ENCODE measurements at regions not wholly inside any gene's neighbourhood (a gene's known extent, or its start where the extent isn't known, plus 50 kb on each side); places are given as distances from the start of the nearest gene placed in this dataset.

DNA sequence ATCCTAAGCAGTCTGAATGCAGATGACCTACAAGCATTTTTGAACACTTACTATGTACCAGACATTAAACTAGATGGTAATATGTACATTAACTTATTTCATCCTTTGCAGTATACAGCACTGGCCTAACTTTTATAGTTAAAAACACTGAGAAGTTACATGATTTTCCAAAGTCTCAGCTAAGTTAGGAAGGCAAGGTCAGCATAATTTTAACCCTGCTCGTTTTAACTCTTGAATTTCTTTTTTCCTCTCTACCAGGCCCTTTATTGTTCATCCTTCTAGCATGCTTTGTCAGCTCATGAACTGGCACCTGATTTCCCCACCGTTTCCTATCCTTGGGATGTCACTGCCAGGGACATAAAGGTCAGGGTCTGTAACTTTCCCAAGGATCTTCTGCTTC, 76.9 kb upstream of the ZC3H11B start (continued):
- TF ChIP-seq, protein P1, sequence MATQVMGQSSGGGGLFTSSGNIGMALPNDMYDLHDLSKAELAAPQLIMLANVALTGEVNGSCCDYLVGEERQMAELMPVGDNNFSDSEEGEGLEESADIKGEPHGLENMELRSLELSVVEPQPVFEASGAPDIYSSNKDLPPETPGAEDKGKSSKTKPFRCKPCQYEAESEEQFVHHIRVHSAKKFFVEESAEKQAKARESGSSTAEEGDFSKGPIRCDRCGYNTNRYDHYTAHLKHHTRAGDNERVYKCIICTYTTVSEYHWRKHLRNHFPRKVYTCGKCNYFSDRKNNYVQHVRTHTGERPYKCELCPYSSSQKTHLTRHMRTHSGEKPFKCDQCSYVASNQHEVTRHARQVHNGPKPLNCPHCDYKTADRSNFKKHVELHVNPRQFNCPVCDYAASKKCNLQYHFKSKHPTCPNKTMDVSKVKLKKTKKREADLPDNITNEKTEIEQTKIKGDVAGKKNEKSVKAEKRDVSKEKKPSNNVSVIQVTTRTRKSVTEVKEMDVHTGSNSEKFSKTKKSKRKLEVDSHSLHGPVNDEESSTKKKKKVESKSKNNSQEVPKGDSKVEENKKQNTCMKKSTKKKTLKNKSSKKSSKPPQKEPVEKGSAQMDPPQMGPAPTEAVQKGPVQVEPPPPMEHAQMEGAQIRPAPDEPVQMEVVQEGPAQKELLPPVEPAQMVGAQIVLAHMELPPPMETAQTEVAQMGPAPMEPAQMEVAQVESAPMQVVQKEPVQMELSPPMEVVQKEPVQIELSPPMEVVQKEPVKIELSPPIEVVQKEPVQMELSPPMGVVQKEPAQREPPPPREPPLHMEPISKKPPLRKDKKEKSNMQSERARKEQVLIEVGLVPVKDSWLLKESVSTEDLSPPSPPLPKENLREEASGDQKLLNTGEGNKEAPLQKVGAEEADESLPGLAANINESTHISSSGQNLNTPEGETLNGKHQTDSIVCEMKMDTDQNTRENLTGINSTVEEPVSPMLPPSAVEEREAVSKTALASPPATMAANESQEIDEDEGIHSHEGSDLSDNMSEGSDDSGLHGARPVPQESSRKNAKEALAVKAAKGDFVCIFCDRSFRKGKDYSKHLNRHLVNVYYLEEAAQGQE (IDR thresholded peaks at IDR 0.05; ENCODE audit: low read depth), result no peak
- TF ChIP-seq EGR1 (IDR thresholded peaks at IDR 0.05; ENCODE audit: low read depth), result no peak
- TF ChIP-seq EZH2phosphoT487 (IDR thresholded peaks at IDR 0.05; ENCODE audit: borderline replicate concordance), result no peak
- TF ChIP-seq SRF (IDR thresholded peaks at IDR 0.05; ENCODE audit: low read depth), result no peak
- TF ChIP-seq, protein P2, sequence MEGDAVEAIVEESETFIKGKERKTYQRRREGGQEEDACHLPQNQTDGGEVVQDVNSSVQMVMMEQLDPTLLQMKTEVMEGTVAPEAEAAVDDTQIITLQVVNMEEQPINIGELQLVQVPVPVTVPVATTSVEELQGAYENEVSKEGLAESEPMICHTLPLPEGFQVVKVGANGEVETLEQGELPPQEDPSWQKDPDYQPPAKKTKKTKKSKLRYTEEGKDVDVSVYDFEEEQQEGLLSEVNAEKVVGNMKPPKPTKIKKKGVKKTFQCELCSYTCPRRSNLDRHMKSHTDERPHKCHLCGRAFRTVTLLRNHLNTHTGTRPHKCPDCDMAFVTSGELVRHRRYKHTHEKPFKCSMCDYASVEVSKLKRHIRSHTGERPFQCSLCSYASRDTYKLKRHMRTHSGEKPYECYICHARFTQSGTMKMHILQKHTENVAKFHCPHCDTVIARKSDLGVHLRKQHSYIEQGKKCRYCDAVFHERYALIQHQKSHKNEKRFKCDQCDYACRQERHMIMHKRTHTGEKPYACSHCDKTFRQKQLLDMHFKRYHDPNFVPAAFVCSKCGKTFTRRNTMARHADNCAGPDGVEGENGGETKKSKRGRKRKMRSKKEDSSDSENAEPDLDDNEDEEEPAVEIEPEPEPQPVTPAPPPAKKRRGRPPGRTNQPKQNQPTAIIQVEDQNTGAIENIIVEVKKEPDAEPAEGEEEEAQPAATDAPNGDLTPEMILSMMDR (IDR thresholded peaks at IDR 0.05 in 2 of 3, conservative IDR thresholded peaks at IDR 0.05 in 1 of 3; ENCODE audit: borderline replicate concordance in 1 of 3, insufficient read depth in 1 of 3, low read depth in 2 of 3, low read length in 2 of 3), result no peak
- TF ChIP-seq POLR2A (IDR thresholded peaks at IDR 0.05; ENCODE audit: borderline replicate concordance, extremely low read depth, insufficient read depth, insufficient read length), result no peak
- no peak for TF ChIP-seq ZFX (IDR thresholded peaks at IDR 0.05)
- no peak for TF ChIP-seq RAD21 (IDR thresholded peaks at IDR 0.05; ENCODE audit: low read depth)

DNA sequence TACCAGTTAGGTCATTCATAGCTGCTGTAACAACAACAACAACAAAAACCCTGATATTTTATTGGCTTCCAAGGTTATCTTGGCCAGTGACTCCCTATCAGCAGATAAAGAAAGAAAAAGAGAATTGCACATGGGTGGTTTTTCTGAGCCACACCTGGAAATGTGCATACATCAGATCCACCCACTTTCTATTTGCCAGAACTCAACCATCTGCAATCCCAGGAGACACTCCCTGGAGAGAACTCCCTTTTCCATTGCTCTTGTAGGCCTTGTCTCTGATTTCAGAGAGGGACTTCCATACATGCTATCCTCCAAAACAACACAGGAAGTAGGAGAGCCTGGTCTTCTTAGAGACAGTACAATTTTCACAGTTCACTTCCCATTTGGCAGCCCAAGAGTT, 74.9 kb upstream of the ZC3H11B start:
- no peaks in the 10 kb centered on the region for H3K9me3 ChIP-seq (ENCODE audit: control insufficient read depth in 1 of 2, insufficient read depth in 1 of 2, low read depth in 1 of 2, low read length in 2 of 2)
- 0 out of 2 replicates have a peak, but pooled peaks cover 6% of the 10 kb centered on the region for H3K27me3 ChIP-seq (ENCODE audit: insufficient read depth, low read length)
- no peaks in the 10 kb centered on the region for H3K36me3 ChIP-seq (ENCODE audit: control insufficient read depth in 1 of 2, insufficient read depth in 2 of 2, low read length in 2 of 2)
- no peaks in the 10 kb centered on the region for H3K9me2 ChIP-seq (ENCODE audit: insufficient read depth)
- ATAC-seq, result no peak
- no peak overlapping the region for H3K27ac ChIP-seq (ENCODE audit: low read depth, low read length)
- POLR2A ChIA-PET, result no interaction called here
- H4K20me1 ChIP-seq (ENCODE audit: insufficient read depth), result no peaks in the 10 kb centered on the region
- no peak overlapping the region for H2AFZ ChIP-seq (ENCODE audit: low read depth, low read length, poor library complexity, severe bottlenecking)
- no peak overlapping the region for H3K4me3 ChIP-seq (replicated peaks in 1 of 2; ENCODE audit: low read depth in 1 of 2, low read length in 2 of 2)
- intact Hi-C loops (cut with micrococcal nuclease), result no loop called here
- no peaks in the 10 kb centered on the region for H3K4me1 ChIP-seq (ENCODE audit: control insufficient read depth in 1 of 2, insufficient read depth in 2 of 2, low read length in 2 of 2)
- no peak for TF ChIP-seq ATF3 (IDR thresholded peaks at IDR 0.05)
- TF ChIP-seq ZBTB33 (IDR thresholded peaks at IDR 0.05; ENCODE audit: extremely low read depth, insufficient replicate concordance, low read length), result no peak
- no peak for TF ChIP-seq POLR2AphosphoS5 (IDR thresholded peaks at IDR 0.05; ENCODE audit: low read depth, low read length)
- no peak for TF ChIP-seq EZH2phosphoT487 (IDR thresholded peaks at IDR 0.05; ENCODE audit: borderline replicate concordance)
- no peak for TF ChIP-seq SIN3A (IDR thresholded peaks at IDR 0.05; ENCODE audit: low read depth)
- no peak for TF ChIP-seq POLR2A (IDR thresholded peaks at IDR 0.05; ENCODE audit: borderline replicate concordance, extremely low read depth, insufficient read depth, insufficient read length)
- no peak for TF ChIP-seq ZNF274 (IDR thresholded peaks at IDR 0.05; ENCODE audit: low read depth, low read length)
- H3K4me2 ChIP-seq (ENCODE audit: low read length), result no peak overlapping the region
- CTCF ChIA-PET, result no interaction called here
- DNase-seq (ENCODE audit: low read depth, low spot score), result no peak
- RAD21 ChIA-PET (ENCODE audit: low non-redundant PET in 1 of 2, low total read pairs in 2 of 2, uncharacterized antibody in 2 of 2, unreplicated experiment in 2 of 2), result no interaction called here
- H3K79me2 ChIP-seq (ENCODE audit: insufficient read depth, low read length), result no peaks in the 10 kb centered on the region
- no TSS peak for BruUV-seq (replicated peaks)
- no peak overlapping the region for H3K9ac ChIP-seq (ENCODE audit: low read length)

Measured in HCT116 (cell line).